KMS-11 (cell line): ENCODE measurements at regions not wholly inside any gene's neighbourhood (a gene's known extent, or its start where the extent isn't known, plus 50 kb on each side); places are given as distances from the start of the nearest gene placed in this dataset.
"Not testable (repeated sequence)": the region's sequence is repeated elsewhere in the genome, so short reads cannot be mapped to it uniquely, and the experiment has no call there.

ENCODE experiments used
- H2AFZ ChIP-seq: fragments of 200-600 bp; sonication (generic); 2 replicates; pipeline ENCODE4 v1.6.1; 2016; ENCODE audit warnings: antibody characterized with exemption, mixed run types, low read depth
- H3K27ac ChIP-seq: fragments of 200-600 bp; sonication (generic); 2 replicates; pipeline ENCODE4 v1.6.1; 2016; ENCODE audit warnings: mild to moderate bottlenecking, mixed run types
- H3K27me3 ChIP-seq: fragments of 200-600 bp; sonication (generic); 2 replicates; pipeline ENCODE4 v1.6.1; 2017; ENCODE audit warnings: mild to moderate bottlenecking, low read depth, mixed run types, moderate library complexity; ENCODE audit not compliant: insufficient read depth
- H3K36me3 ChIP-seq: fragments of 200-600 bp; sonication (generic); 2 replicates; pipeline ENCODE4 v1.6.1; 2017; ENCODE audit warnings: mild to moderate bottlenecking, mixed run types; ENCODE audit not compliant: insufficient read depth
- H3K4me1 ChIP-seq: fragments of 200-600 bp; sonication (generic); 2 replicates; pipeline ENCODE4 v1.6.1; 2016; ENCODE audit warnings: mild to moderate bottlenecking, low read depth, mixed run types; ENCODE audit not compliant: poor library complexity, severe bottlenecking
- H3K4me2 ChIP-seq: fragments of 200-600 bp; sonication (generic); 2 replicates; pipeline ENCODE4 v1.7.0; 2016; ENCODE audit warnings: mild to moderate bottlenecking, mixed run types
- H3K4me3 ChIP-seq: fragments of 200-600 bp; sonication (generic); IDR thresholded peaks from 2 replicates; pipeline ENCODE4 v1.6.1; 2017; ENCODE audit warnings: low read depth, low read length, mixed read lengths; ENCODE audit not compliant: insufficient read depth
- H3K79me2 ChIP-seq: fragments of 200-600 bp; sonication (generic); 2 replicates; pipeline ENCODE4 v1.6.1; 2016; ENCODE audit warnings: low read depth, mixed run types; ENCODE audit not compliant: insufficient read depth
- H3K9ac ChIP-seq: fragments of 200-600 bp; sonication (generic); 2 replicates; pipeline ENCODE4 v1.6.1; 2016; ENCODE audit warnings: mild to moderate bottlenecking, mixed run types
- H4K20me1 ChIP-seq: fragments of 200-600 bp; sonication (generic); 2 replicates; pipeline ENCODE4 v1.6.1; 2016; ENCODE audit warnings: mild to moderate bottlenecking, mixed run types; ENCODE audit not compliant: insufficient read depth
- TF ChIP-seq, protein P1 (sequence below): fragments of 200-600 bp; sonication (generic); conservative IDR thresholded peaks from 2 replicates; pipeline ENCODE4 v1.6.1; 2017; ENCODE audit warnings: low read depth, mild to moderate bottlenecking, antibody characterized with exemption, low read length, moderate library complexity, mixed read lengths

DNA sequence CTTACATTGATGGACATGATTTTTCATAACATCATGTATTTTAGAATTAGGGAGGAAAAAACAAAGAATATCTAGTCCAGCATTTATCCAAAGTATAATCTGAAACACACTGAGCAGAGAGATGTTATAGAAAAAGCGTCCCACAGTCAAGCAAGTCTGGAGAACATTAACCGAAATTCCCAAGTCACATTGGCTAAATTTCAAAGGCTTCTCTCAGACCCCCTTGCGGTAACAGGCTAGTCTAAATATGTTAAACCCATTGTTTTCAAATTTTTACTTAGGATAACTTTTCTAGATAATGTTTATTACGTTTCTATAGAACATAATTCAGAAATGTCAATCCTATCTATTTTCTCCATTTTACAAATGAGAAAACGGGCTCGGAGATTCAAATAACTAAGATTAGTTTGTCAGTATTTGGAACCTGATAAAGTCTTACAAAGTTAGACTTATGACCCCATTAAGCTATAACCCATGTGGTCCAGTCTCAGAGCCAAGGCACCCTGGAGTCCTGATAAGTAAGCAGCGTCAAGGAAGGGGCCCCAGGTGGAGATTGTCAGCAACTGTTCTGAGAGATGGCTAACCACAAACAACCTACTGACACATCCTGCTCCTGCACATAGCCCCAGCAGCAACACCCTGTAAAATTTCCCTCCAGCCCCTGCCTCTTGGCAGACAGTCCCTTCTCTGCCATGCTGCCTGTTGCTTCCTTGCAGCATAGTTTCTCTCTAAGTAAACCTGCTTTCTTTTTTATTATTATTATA lies 220.6 kb upstream of the TMEM260 start:
- H3K9ac ChIP-seq = no peak overlapping the region
- no peaks in the 10 kb centered on the region for H3K27me3 ChIP-seq
- no peak overlapping the region for H3K27ac ChIP-seq
- no peaks in the 10 kb centered on the region for H3K4me1 ChIP-seq
- no peak overlapping the region for H2AFZ ChIP-seq
- no peaks in the 10 kb centered on the region for H3K79me2 ChIP-seq
- H3K4me3 ChIP-seq = no peak overlapping the region
- no peaks in the 10 kb centered on the region for H4K20me1 ChIP-seq
- no peaks in the 10 kb centered on the region for H3K36me3 ChIP-seq
- H3K4me2 ChIP-seq = no peak overlapping the region
- TF ChIP-seq, protein P1, sequence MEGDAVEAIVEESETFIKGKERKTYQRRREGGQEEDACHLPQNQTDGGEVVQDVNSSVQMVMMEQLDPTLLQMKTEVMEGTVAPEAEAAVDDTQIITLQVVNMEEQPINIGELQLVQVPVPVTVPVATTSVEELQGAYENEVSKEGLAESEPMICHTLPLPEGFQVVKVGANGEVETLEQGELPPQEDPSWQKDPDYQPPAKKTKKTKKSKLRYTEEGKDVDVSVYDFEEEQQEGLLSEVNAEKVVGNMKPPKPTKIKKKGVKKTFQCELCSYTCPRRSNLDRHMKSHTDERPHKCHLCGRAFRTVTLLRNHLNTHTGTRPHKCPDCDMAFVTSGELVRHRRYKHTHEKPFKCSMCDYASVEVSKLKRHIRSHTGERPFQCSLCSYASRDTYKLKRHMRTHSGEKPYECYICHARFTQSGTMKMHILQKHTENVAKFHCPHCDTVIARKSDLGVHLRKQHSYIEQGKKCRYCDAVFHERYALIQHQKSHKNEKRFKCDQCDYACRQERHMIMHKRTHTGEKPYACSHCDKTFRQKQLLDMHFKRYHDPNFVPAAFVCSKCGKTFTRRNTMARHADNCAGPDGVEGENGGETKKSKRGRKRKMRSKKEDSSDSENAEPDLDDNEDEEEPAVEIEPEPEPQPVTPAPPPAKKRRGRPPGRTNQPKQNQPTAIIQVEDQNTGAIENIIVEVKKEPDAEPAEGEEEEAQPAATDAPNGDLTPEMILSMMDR = no peak

DNA sequence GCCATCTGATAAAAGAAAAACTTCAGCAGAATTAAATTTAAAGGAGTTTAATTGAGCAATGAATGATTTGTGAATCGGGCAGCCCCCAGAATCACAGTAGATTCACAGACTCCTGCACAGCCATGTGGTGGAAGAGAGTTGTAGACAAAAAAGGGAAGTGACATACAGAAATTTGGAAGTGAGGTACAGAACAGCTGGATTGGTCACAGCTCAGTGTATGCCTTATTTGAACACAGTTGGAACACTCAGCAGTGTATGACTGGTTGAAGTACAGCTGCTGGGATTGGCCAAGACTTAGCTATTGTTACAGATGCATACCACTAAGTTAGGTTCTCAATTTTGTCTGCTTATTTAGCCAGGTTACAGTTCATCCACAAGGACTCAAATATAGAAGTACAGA lies 213.9 kb upstream of the TMEM260 start:
- H3K27me3 ChIP-seq, H4K20me1 ChIP-seq, H2AFZ ChIP-seq, H3K4me1 ChIP-seq, H3K36me3 ChIP-seq, H3K79me2 ChIP-seq, H3K27ac ChIP-seq, H3K4me3 ChIP-seq, H3K4me2 ChIP-seq, H3K9ac ChIP-seq: not testable (repeated sequence)

DNA sequence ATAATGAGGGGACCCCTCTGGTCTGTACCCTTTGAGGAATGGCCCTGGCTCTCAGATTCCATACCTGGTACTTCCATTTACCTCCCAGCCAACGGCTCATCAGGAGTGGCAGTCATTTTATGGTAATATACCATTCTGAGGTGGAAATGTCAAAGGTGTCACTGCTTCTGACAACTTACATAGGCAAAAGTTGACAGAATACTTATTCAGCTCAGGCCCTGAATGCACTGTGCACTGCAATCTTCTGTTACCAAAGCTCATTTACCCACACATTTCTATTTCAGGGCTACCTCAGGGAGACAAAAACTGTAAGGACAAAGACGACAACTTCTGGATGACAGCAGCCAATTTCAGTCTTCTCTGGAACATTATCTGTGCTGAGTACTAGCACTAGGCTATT lies 212.2 kb upstream of the TMEM260 start:
- Histone ChIP-seq H3K27ac (no peak overlapping the region), H4K20me1 (no peaks in the 10 kb centered on the region), H3K27me3 (no peaks in the 10 kb centered on the region), H3K4me1 (no peaks in the 10 kb centered on the region), H2AFZ (no peak overlapping the region), H3K4me2 (no peak overlapping the region), H3K4me3 (no peak overlapping the region), H3K79me2 (no peaks in the 10 kb centered on the region), H3K36me3 (no peaks in the 10 kb centered on the region), H3K9ac (no peak overlapping the region)
- TF ChIP-seq, protein P1 = no peak

DNA sequence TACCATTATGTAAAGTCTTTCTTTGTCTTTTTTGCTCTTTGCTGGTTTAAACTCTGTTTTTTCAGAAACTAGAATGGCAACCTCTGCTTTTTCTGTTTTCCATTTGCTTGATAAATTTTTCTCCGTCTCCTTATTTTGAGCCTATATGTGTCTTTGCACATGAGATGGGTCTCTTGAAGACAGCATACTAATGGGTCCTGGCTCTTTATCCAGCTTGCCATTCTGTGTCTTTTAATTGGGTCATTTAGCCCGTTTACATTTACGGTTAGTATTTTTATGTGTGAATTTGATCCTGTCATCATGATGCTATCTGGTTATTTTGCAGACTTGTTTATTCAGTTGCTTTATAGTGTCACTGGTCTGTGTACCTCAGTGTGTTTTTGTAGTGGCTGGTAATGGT lies 207.9 kb upstream of the TMEM260 start:
- Histone ChIP-seq H3K27ac (no peak overlapping the region), H3K27me3 (no peaks in the 10 kb centered on the region), H3K4me2 (no peak overlapping the region), H3K36me3 (no peaks in the 10 kb centered on the region), H3K4me3 (no peak overlapping the region), H3K79me2 (no peaks in the 10 kb centered on the region), H2AFZ (no peak overlapping the region), H4K20me1 (no peaks in the 10 kb centered on the region), H3K9ac (no peak overlapping the region), H3K4me1 (no peaks in the 10 kb centered on the region)
- TF ChIP-seq, protein P1 = no peak

DNA sequence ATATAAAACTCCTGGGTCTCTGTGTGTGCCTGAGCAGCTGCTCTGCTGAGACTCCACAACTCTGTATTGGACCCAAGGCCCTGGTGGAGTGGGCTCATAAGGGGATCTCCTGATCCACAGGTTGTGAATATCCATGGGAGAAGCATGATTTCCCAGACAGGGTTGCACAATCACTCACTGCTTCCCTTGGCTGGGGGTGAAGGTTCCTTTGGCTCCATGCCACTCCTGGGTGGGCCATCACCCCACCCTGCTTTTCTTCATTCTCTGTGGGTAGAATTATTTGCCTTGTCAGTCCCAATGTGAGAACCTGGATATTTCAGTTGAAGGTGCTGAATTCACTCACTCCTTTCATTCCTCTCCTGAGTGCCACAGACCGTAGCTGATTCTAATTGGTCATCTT lies 205.2 kb upstream of the TMEM260 start:
- Histone ChIP-seq H3K27me3 (no peaks in the 10 kb centered on the region), H3K4me1 (no peaks in the 10 kb centered on the region), H3K27ac (no peak overlapping the region), H3K9ac (no peak overlapping the region), H3K36me3 (no peaks in the 10 kb centered on the region), H3K4me2 (no peak overlapping the region), H3K79me2 (no peaks in the 10 kb centered on the region), H2AFZ (no peak overlapping the region), H3K4me3 (no peak overlapping the region), H4K20me1 (no peaks in the 10 kb centered on the region)
- TF ChIP-seq, protein P1 = no peak
